AG04450 (cell line): ENCODE measurements at regions not wholly inside any gene's neighbourhood (a gene's known extent, or its start where the extent isn't known, plus 50 kb on each side); places are given as distances from the start of the nearest gene placed in this dataset.

Experiments
- CTCF ChIA-PET: fragments of 300-600, 350-600 bp; formaldehyde crosslinking; extraction: SDS; loops from one replicate; lab custom pipeline; 2022; ENCODE audit warnings: antibody characterized with exemption, inconsistent platforms; lab: Charles Lee
- POLR2A ChIA-PET: fragments of 350-600 bp; formaldehyde crosslinking; extraction: SDS; loops from one replicate; lab custom pipeline; 2021; ENCODE audit warnings: antibody characterized with exemption, inconsistent platforms; lab: Yijun Ruan, JAX
- DNase-seq: peaks from one replicate; pipeline ENCODE4 v3.0.0-alpha.2; 2011; ENCODE audit warnings: low read depth, low spot score
- H3K27ac ChIP-seq: one replicate; pipeline ENCODE4 v1.5.1; 2012; ENCODE audit warnings: low read depth, low read length, control low read depth
- H3K27me3 ChIP-seq: one replicate; pipeline ENCODE4 v1.6.0; 2012; ENCODE audit warnings: low read length; ENCODE audit not compliant: control insufficient read depth, insufficient read depth
- H3K4me3 ChIP-seq: 2 replicates; pipeline ENCODE4 v1.5.1; 2011; ENCODE audit warnings: mild to moderate bottlenecking, low read depth, low read length, control low read depth
- H3K9me3 ChIP-seq: 2 replicates; pipeline ENCODE4 v1.5.1; 2012; ENCODE audit warnings: low read length; ENCODE audit not compliant: control insufficient read depth, insufficient read depth
- TF ChIP-seq, protein P1 (sequence below): IDR thresholded peaks from 2 replicates; pipeline ENCODE4 v1.5.1; 2011; ENCODE audit warnings: low read depth, low read length, control low read depth, inconsistent platforms

GRCh38 chr2:65997961-65998360 is 437.0 kb upstream of the MEIS1 start:
- ChIA-PET POLR2A (no interaction called here), CTCF (no interaction called here)
- no peak overlapping the region for H3K4me3 ChIP-seq
- no peaks in the 10 kb centered on the region for H3K9me3 ChIP-seq
- no peak overlapping the region for H3K27ac ChIP-seq
- TF ChIP-seq, protein P1, sequence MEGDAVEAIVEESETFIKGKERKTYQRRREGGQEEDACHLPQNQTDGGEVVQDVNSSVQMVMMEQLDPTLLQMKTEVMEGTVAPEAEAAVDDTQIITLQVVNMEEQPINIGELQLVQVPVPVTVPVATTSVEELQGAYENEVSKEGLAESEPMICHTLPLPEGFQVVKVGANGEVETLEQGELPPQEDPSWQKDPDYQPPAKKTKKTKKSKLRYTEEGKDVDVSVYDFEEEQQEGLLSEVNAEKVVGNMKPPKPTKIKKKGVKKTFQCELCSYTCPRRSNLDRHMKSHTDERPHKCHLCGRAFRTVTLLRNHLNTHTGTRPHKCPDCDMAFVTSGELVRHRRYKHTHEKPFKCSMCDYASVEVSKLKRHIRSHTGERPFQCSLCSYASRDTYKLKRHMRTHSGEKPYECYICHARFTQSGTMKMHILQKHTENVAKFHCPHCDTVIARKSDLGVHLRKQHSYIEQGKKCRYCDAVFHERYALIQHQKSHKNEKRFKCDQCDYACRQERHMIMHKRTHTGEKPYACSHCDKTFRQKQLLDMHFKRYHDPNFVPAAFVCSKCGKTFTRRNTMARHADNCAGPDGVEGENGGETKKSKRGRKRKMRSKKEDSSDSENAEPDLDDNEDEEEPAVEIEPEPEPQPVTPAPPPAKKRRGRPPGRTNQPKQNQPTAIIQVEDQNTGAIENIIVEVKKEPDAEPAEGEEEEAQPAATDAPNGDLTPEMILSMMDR = no peak
- DNase-seq = no peak
- no peaks in the 10 kb centered on the region for H3K27me3 ChIP-seq

DNA sequence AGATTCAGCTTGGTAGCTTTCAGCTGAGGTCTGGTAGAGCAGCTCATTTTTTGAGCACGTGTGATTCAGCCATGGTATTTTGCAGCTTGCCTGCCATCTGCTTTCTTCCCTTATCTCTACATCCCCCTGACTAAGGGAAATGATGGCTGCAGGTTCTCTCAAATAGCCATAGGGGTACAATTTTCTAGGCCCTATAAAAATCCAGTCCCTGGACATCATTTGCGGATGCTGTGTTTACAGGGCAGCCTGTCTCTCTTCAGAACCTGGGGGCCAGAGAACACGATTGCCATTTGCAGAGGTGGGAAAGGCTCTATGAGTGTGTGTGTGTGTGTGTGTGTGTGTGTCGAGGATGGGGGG is 442.7 kb upstream of the MEIS1 start:
- H3K4me3 ChIP-seq = no peak overlapping the region
- H3K27ac ChIP-seq = no peak overlapping the region
- H3K9me3 ChIP-seq = no peaks in the 10 kb centered on the region
- TF ChIP-seq, protein P1 = no peak
- no peaks in the 10 kb centered on the region for H3K27me3 ChIP-seq
- DNase-seq = no peak
- CTCF ChIA-PET = no interaction called here
- POLR2A ChIA-PET = no interaction called here

- ChIA-PET POLR2A (no interaction called here), CTCF (no interaction called here)
- Histone ChIP-seq H3K27me3 (no peaks in the 10 kb centered on the region), H3K27ac (no peak overlapping the region), H3K9me3 (no peaks in the 10 kb centered on the region), H3K4me3 (no peak overlapping the region)
- TF ChIP-seq, protein P1 = no peak
- DNase-seq = no peak
Measured at GRCh38 chr2:65991381-65992197, 443.3 kb upstream of the MEIS1 start.

DNA sequence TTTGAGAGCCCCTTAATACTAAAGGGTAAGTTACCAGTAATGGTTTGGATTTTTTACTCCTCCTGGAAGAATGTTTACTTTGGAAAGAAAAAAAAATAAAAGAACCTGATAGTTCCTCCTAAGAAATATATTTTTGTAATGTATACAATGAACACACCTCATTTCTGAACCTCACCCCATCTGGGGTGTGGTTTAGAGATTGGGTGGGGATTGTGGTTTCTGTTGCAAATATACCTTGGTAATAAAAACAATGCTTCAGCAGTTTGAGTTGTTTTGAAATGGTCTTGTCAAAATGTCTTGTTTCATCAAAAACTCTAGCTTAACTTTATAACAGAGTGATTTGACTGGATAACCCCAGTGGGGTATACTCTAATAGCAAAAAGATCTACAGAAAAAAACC is 448.9 kb upstream of the MEIS1 start:
- TF ChIP-seq, protein P1 = no peak
- DNase-seq = no peak
- H3K27me3 ChIP-seq = no peaks in the 10 kb centered on the region
- CTCF ChIA-PET = no interaction called here
- no peaks in the 10 kb centered on the region for H3K9me3 ChIP-seq
- H3K27ac ChIP-seq = no peak overlapping the region
- POLR2A ChIA-PET = no interaction called here
- H3K4me3 ChIP-seq = no peak overlapping the region

- no peak for DNase-seq
- CTCF ChIA-PET = no interaction called here
- Histone ChIP-seq H3K4me3 (no peak overlapping the region), H3K9me3 (no peaks in the 10 kb centered on the region), H3K27ac (no peak overlapping the region), H3K27me3 (no peaks in the 10 kb centered on the region)
- TF ChIP-seq, protein P1 = no peak
- POLR2A ChIA-PET = no interaction called here
Measured at GRCh38 chr2:65980531-65980930, 454.4 kb upstream of the MEIS1 start.
